A549 (cell line): ENCODE measurements at regions not wholly inside any gene's neighbourhood (a gene's known extent, or its start where the extent isn't known, plus 50 kb on each side); places are given as distances from the start of the nearest gene placed in this dataset.

Source experiments
- ATAC-seq, 2 experiments: fragments of 200-7000 bp in 1 of 2; fragments of >200 bp in 1 of 2; cut with Nextera tagmentation in 1 of 2; cut with Tn5 transposase in 1 of 2; 3 replicates each; pipeline versions ENCODE4 v1.8.0 to v1.9.1; 2018 to 2020; ENCODE audit warnings: mild to moderate bottlenecking in 1 of 2, moderate library complexity in 1 of 2
- CTCF ChIA-PET: fragments of 300-600 bp; sonication (Branson Sonifier 250); formaldehyde crosslinking; extraction: SDS; loops from one replicate; lab custom pipeline; 2021; ENCODE audit warnings: antibody characterized with exemption, inconsistent platforms; lab: Yijun Ruan, JAX
- POLR2A ChIA-PET: fragments of 350-600 bp; formaldehyde crosslinking; extraction: SDS; loops from one replicate; lab custom pipeline; 2021; ENCODE audit warnings: antibody characterized with exemption, inconsistent platforms; lab: Yijun Ruan, JAX
- DNase-seq, 2 experiments: peaks; one replicate each; pipeline versions ENCODE4 v3.0.0 to v3.0.0-alpha.2; 2011 to 2016; ENCODE audit warnings: low read depth in 1 of 2, low spot score in 1 of 2
- FAIRE-seq: peaks from 2 replicates; lab custom pipeline; 2011; peaks lifted over from hg19 to GRCh38; lab: Jason Lieb, UNC
- H3K27ac ChIP-seq, 2 experiments: fragments of >200 bp; sonication (Bioruptor Twin); formaldehyde crosslinking; 3 replicates each; pipeline ENCODE4 v1.5.1; 2016 to 2017
- H3K4me1 ChIP-seq: fragments of >200 bp; sonication (Bioruptor Twin); formaldehyde crosslinking; 3 replicates; pipeline ENCODE4 v1.6.1; 2016
- H3K4me2 ChIP-seq: fragments of >200 bp; sonication (Bioruptor Twin); formaldehyde crosslinking; 3 replicates; pipeline ENCODE4 v1.6.1; 2016
- H3K4me3 ChIP-seq: fragments of >200 bp; sonication (Bioruptor Twin); formaldehyde crosslinking; 3 replicates; pipeline ENCODE4 v1.5.1; 2016
- H3K9me3 ChIP-seq: fragments of >200 bp; sonication (Bioruptor Twin); formaldehyde crosslinking; 3 replicates; pipeline ENCODE4 v1.6.1; 2016
- BHLHE40 ChIP-seq: IDR thresholded peaks from 2 replicates; pipeline ENCODE4 v1.6.1; 2012; ENCODE audit warnings: low read depth, low read length, inconsistent platforms
- CBX2 ChIP-seq: fragments of 200-600 bp; sonication (generic); IDR thresholded peaks from 2 replicates; pipeline ENCODE4 v1.6.1; 2016; ENCODE audit warnings: low read depth, mild to moderate bottlenecking, borderline replicate concordance
- CBX8 ChIP-seq: fragments of 200-600 bp; sonication (generic); IDR thresholded peaks from 2 replicates; pipeline ENCODE4 v1.6.1; 2016
- CHD4 ChIP-seq: fragments of 200-600 bp; sonication (generic); IDR thresholded peaks from 2 replicates; pipeline ENCODE4 v1.6.1; 2016; ENCODE audit warnings: antibody characterized with exemption, mild to moderate bottlenecking, borderline replicate concordance
- E2F6 ChIP-seq: IDR thresholded peaks from 2 replicates; pipeline ENCODE4 v1.6.1; 2012; ENCODE audit warnings: low read depth, borderline replicate concordance
- EHF ChIP-seq: fragments of 250-450 bp; sonication (Bioruptor Pico); IDR thresholded peaks from 2 replicates; pipeline ENCODE4 v1.5.0; 2020; ENCODE audit warnings: mild to moderate bottlenecking
- EP300 ChIP-seq, 2 experiments: fragments of >200 bp; sonication (Bioruptor Twin); formaldehyde crosslinking; IDR thresholded peaks; 2 replicates in 1 of 2; 3 replicates in 1 of 2; pipeline ENCODE4 v1.6.1; 2016 to 2017
- FOXS1 ChIP-seq: fragments of 250-450 bp; sonication (Bioruptor Pico); IDR thresholded peaks from 2 replicates; pipeline ENCODE4 v1.5.0; 2020; ENCODE audit warnings: mild to moderate bottlenecking, moderate library complexity
- HOXA7 ChIP-seq: fragments of 250-450 bp; sonication (Bioruptor Pico); IDR thresholded peaks from 2 replicates; pipeline ENCODE4 v1.5.0; 2020; ENCODE audit warnings: mild to moderate bottlenecking, moderate library complexity
- HOXB13 ChIP-seq: fragments of 250-450 bp; sonication (Bioruptor Pico); IDR thresholded peaks from 2 replicates; pipeline ENCODE4 v1.5.0; 2020; ENCODE audit warnings: low read depth, mild to moderate bottlenecking, moderate library complexity
- HOXB5 ChIP-seq: fragments of 250-450 bp; sonication (Bioruptor Pico); IDR thresholded peaks from 2 replicates; pipeline ENCODE4 v1.5.0; 2020; ENCODE audit warnings: mild to moderate bottlenecking, moderate library complexity
- JUNB ChIP-seq: fragments of >200 bp; sonication (Bioruptor Twin); formaldehyde crosslinking; IDR thresholded peaks from 2 replicates; pipeline ENCODE4 v1.6.1; 2016
- MAFK ChIP-seq: fragments of 450-650 bp; IDR thresholded peaks from 2 replicates; pipeline ENCODE4 v1.6.1; 2014; ENCODE audit not compliant: partially characterized antibody
- MAZ ChIP-seq: fragments of 150-350 bp; IDR thresholded peaks from 2 replicates; pipeline ENCODE4 v1.6.1; 2014; ENCODE audit warnings: antibody characterized with exemption, low read depth, low read length, borderline replicate concordance
- PBX3 ChIP-seq: IDR thresholded peaks from 2 replicates; pipeline ENCODE4 v1.6.1; 2012
- POLR2A ChIP-seq: IDR thresholded peaks from 2 replicates; pipeline ENCODE4 v1.6.1; 2012; ENCODE audit warnings: mild to moderate bottlenecking, low read length
- POLR2AphosphoS2 ChIP-seq: conservative IDR thresholded peaks from 2 replicates; pipeline ENCODE4 v1.6.1; 2012; ENCODE audit warnings: low read length, improper control_type of control experiment, inconsistent platforms
- RAD21 ChIP-seq, 2 experiments: fragments of >200 bp in 1 of 2; sonication (Bioruptor Twin) in 1 of 2; formaldehyde crosslinking in 1 of 2; IDR thresholded peaks in 1 of 2; conservative IDR thresholded peaks in 1 of 2; 2 replicates in 1 of 2; 3 replicates in 1 of 2; pipeline ENCODE4 v1.6.1; 2012 to 2018; ENCODE audit warnings: inconsistent platforms in 1 of 2
- RNF2 ChIP-seq: fragments of 200-600 bp; sonication (generic); IDR thresholded peaks from 2 replicates; pipeline ENCODE4 v1.6.1; 2016; ENCODE audit warnings: low read depth, mild to moderate bottlenecking, antibody characterized with exemption, moderate library complexity, borderline replicate concordance
- SREBF2 ChIP-seq: fragments of 450-650 bp; IDR thresholded peaks from 2 replicates; pipeline ENCODE4 v1.6.1; 2014; ENCODE audit warnings: mild to moderate bottlenecking, moderate library complexity
- ZNF302 ChIP-seq: fragments of 250-450 bp; sonication (Bioruptor Pico); IDR thresholded peaks from 2 replicates; pipeline ENCODE4 v1.9.0; 2021; ENCODE audit warnings: inconsistent platforms, mild to moderate bottlenecking, moderate library complexity
- WGBS: methylation state at CpG from one replicate; pipeline ENCODE4 v1.1.6; 2017; ENCODE audit errors: missing lambda C conversion rate; 5-methylcytosine and 5-hydroxymethylcytosine counted together
- TF ChIP-seq, protein P1 (sequence below): fragments of 250-450 bp; sonication (Bioruptor Pico); IDR thresholded peaks from 2 replicates; pipeline ENCODE4 v1.5.0; 2020; ENCODE audit warnings: low read depth, mild to moderate bottlenecking, moderate library complexity
- TF ChIP-seq, protein P2 (sequence below): fragments of >200 bp; sonication (Bioruptor Twin); formaldehyde crosslinking; IDR thresholded peaks from 2 replicates; pipeline ENCODE4 v1.6.1; 2016

- Histone ChIP-seq H3K4me3 (no peak overlapping the region), H3K9me3 (no peaks in the 10 kb centered on the region), H3K4me2 (no peak overlapping the region), H3K4me1 (no peaks in the 10 kb centered on the region), H3K27ac (no peak overlapping the region)
- FAIRE-seq (no peak), ATAC-seq (no peak), DNase-seq (no peak)
- WGBS = 3% methylated on average over 15 of the region's 15 CpGs
- TF ChIP-seq E2F6 = no peak
- TF ChIP-seq CBX8 = no peak
- TF ChIP-seq HOXB13 (CRISPR knock-in tag) = no peak
- no peak for TF ChIP-seq RAD21 (conservative IDR thresholded peaks at IDR 0.05 in 1 of 2, IDR thresholded peaks at IDR 0.05 in 1 of 2)
- TF ChIP-seq POLR2AphosphoS2 = no peak
- TF ChIP-seq, protein P1, sequence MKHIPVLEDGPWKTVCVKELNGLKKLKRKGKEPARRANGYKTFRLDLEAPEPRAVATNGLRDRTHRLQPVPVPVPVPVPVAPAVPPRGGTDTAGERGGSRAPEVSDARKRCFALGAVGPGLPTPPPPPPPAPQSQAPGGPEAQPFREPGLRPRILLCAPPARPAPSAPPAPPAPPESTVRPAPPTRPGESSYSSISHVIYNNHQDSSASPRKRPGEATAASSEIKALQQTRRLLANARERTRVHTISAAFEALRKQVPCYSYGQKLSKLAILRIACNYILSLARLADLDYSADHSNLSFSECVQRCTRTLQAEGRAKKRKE = no peak
- TF ChIP-seq RNF2 = no peak
- no peak for TF ChIP-seq EHF (CRISPR knock-in tag)
- POLR2A ChIA-PET = no interaction called here
- CTCF ChIA-PET = no interaction called here
These were observed 301.7 kb downstream of the GALC start for GRCh38 chr14:87691042-87691881.

DNA sequence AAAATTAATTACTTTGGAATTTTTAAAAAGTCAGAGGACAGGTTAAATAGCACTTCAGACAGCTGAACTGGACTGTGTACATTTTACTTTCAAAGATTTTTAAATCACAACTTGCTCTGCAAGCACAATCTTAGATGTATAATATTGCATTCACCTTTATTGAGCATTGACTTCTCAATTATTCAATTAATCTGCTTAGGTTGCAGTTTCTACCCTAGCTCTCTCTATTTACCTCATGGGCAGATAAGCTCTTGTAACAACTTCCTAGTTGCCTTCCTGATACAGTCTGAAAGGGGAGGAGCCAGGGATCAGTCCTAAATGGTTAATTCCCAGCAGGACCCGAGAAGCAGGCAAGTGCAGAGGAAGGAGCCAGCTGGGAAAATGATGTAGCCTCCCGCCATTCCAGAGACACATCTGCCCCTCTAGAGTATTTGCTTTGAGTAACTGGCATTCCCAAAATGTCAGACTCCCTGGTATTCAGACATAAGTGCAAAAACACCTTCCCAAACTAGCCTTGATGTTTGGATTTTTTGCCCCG is 302.8 kb downstream of the GALC start:
- TF ChIP-seq MAZ (no peak), MAFK (peak; percentile 85), EP300 (IDR thresholded peaks at IDR 0.05) (no peak)
- ATAC-seq = no peak
- Histone ChIP-seq H3K4me3 (no peak overlapping the region), H3K27ac (no peak overlapping the region), H3K4me2 (no peak overlapping the region), H3K9me3 (no peaks in the 10 kb centered on the region), H3K4me1 (no peaks in the 10 kb centered on the region)
- WGBS = 5% methylated on average over 3 of the region's 3 CpGs
- ChIA-PET CTCF (no interaction called here), POLR2A (no interaction called here)
- DNase-seq = no peak
- no peak for FAIRE-seq

GRCh38 chr14:87688524-87688923 is 304.5 kb downstream of the GALC start:
- CTCF ChIA-PET = interaction anchor here (0.5 kb wide), 1 partner anchor 202 kb away, joined by 3 read pairs; no protein-coding TSS in a partner anchor

GRCh38 chr14:87687420-87687819 is 305.6 kb downstream of the GALC start:
- FAIRE-seq (no peak), DNase-seq (no peak), ATAC-seq (no peak)
- 3% methylated on average over 7 of the region's 7 CpGs for WGBS
- H3K27ac ChIP-seq = no peak overlapping the region
- ChIA-PET CTCF (no interaction called here), POLR2A (no interaction called here)
- no peak overlapping the region for H3K4me3 ChIP-seq
- no peaks in the 10 kb centered on the region for H3K4me1 ChIP-seq
- no peaks in the 10 kb centered on the region for H3K9me3 ChIP-seq
- no peak overlapping the region for H3K4me2 ChIP-seq
- TF ChIP-seq PBX3 (no peak), MAFK (no peak), BHLHE40 (no peak)

More at GRCh38 chr14:87688524-87688923, 304.5 kb downstream of the GALC start:
- H3K9me3 ChIP-seq = no peaks in the 10 kb centered on the region
- POLR2A ChIA-PET = no interaction called here
- ATAC-seq (no peak), DNase-seq (no peak), FAIRE-seq (no peak)
- H3K4me2 ChIP-seq = no peak overlapping the region
- no peaks in the 10 kb centered on the region for H3K4me1 ChIP-seq
- 5% methylated on average over 3 of the region's 3 CpGs for WGBS
- no peak overlapping the region for H3K4me3 ChIP-seq
- TF ChIP-seq ZNF302 (CRISPR knock-in tag) (no peak), HOXB5 (no peak), CBX2 (no peak), SREBF2 (no peak), CHD4 (no peak), FOXS1 (CRISPR knock-in tag) (no peak), HOXA7 (no peak), POLR2A (no peak), MAFK (no peak), JUNB (no peak)
- TF ChIP-seq, protein P2, sequence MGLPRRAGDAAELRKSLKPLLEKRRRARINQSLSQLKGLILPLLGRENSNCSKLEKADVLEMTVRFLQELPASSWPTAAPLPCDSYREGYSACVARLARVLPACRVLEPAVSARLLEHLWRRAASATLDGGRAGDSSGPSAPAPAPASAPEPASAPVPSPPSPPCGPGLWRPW = no peak
- H3K27ac ChIP-seq = no peak overlapping the region
